NCI-H2171 treated with DMSO at 0.1 percent for 48 hours (cell line): ENCODE measurements at regions not wholly inside any gene's neighbourhood (a gene's known extent, or its start where the extent isn't known, plus 50 kb on each side); places are given as distances from the start of the nearest gene placed in this dataset.
A peak's percentile ranks its signal among the peaks of the same experiment; 100 is the strongest.

Experiments used
- DNase-seq: peaks from one replicate; lab custom pipeline; 2025; lab: John Stamatoyannopoulos, UW

- DNase-seq: no peak
Observed at GRCh38 chr9:90308691-90309090, 333.9 kb downstream of the DIRAS2 start.

- DNase-seq: no peak
Observed at GRCh38 chr9:90309809-90310520, 332.7 kb downstream of the DIRAS2 start.

- no peak for DNase-seq
Observed at GRCh38 chr9:90310521-90310876, 332.1 kb downstream of the DIRAS2 start.

- no peak for DNase-seq
Observed at GRCh38 chr9:90311811-90312210, 330.8 kb downstream of the DIRAS2 start.

- DNase-seq: no peak
Observed at GRCh38 chr9:90322296-90322695, 320.3 kb downstream of the DIRAS2 start.

- peak; percentile 13 for DNase-seq
Observed at GRCh38 chr9:90325913-90326653, 316.5 kb downstream of the DIRAS2 start.

GRCh38 chr9:90330231-90330630, 312.4 kb downstream of the DIRAS2 start:
- DNase-seq: no peak

GRCh38 chr9:90331826-90332575, 310.6 kb downstream of the DIRAS2 start:
- no peak for DNase-seq

- no peak for DNase-seq
Observed at GRCh38 chr9:90333226-90333625, 309.4 kb downstream of the DIRAS2 start.

GRCh38 chr9:90340421-90340820, 302.2 kb downstream of the DIRAS2 start:
- peak; percentile 39 for DNase-seq

GRCh38 chr9:90342607-90343006, 300.0 kb downstream of the DIRAS2 start:
- no peak for DNase-seq

- no peak for DNase-seq
Observed at GRCh38 chr9:90343366-90343765, 299.3 kb downstream of the DIRAS2 start.

- no peak for DNase-seq
Observed at GRCh38 chr9:90343991-90344390, 298.6 kb downstream of the DIRAS2 start.

- DNase-seq: peak; percentile 65
Observed at GRCh38 chr9:90365666-90366065, 277.0 kb downstream of the DIRAS2 start.

- no peak for DNase-seq
Observed at GRCh38 chr9:90368241-90368640, 274.4 kb downstream of the DIRAS2 start.

GRCh38 chr9:90368928-90369327, 273.7 kb downstream of the DIRAS2 start:
- no peak for DNase-seq

- DNase-seq: no peak
Observed at GRCh38 chr9:90379771-90380170, 262.9 kb downstream of the DIRAS2 start.

GRCh38 chr9:90385146-90385545, 257.5 kb downstream of the DIRAS2 start:
- DNase-seq: no peak

GRCh38 chr9:90393365-90394152, 249.1 kb downstream of the DIRAS2 start:
- DNase-seq: no peak

GRCh38 chr9:90394871-90395270, 247.8 kb downstream of the DIRAS2 start:
- DNase-seq: no peak

- DNase-seq: no peak
Observed at GRCh38 chr9:90400091-90400490, 242.5 kb downstream of the DIRAS2 start.

- DNase-seq: no peak
Observed at GRCh38 chr9:90408659-90409058, 234.0 kb downstream of the DIRAS2 start.
